ENCODE measurements at regions not wholly inside any gene's neighbourhood (a gene's known extent, or its start where the extent isn't known, plus 50 kb on each side); places are given as distances from the start of the nearest gene placed in this dataset.

- TF ChIP-seq CTCF (IDR thresholded peaks at IDR 0.05) (no peak), POLR2A (IDR thresholded peaks at IDR 0.05) (no peak)
Measured at GRCh38 chr7:123367031-123367430, 167.3 kb upstream of the SLC13A1 start.

Data from heart left ventricle (tissue), 13 donors.